T follicular helper cell (primary cell): ENCODE measurements at regions not wholly inside any gene's neighbourhood (a gene's known extent, or its start where the extent isn't known, plus 50 kb on each side); places are given as distances from the start of the nearest gene placed in this dataset.

Experiments used
- DNase-seq: peaks from one replicate; pipeline ENCODE4 v3.0.0-alpha.2; 2020; ENCODE audit warnings: low read depth

GRCh38 chr15:39083213-39083612 lies 497.7 kb upstream of the THBS1 start:
- DNase-seq = no peak

- DNase-seq = no peak
Measured at GRCh38 chr15:39084674-39085530, 496.0 kb upstream of the THBS1 start.

GRCh38 chr15:39086641-39087040 lies 494.2 kb upstream of the THBS1 start:
- DNase-seq = no peak

- no peak for DNase-seq
Measured at GRCh38 chr15:39088156-39088555, 492.7 kb upstream of the THBS1 start.

DNA sequence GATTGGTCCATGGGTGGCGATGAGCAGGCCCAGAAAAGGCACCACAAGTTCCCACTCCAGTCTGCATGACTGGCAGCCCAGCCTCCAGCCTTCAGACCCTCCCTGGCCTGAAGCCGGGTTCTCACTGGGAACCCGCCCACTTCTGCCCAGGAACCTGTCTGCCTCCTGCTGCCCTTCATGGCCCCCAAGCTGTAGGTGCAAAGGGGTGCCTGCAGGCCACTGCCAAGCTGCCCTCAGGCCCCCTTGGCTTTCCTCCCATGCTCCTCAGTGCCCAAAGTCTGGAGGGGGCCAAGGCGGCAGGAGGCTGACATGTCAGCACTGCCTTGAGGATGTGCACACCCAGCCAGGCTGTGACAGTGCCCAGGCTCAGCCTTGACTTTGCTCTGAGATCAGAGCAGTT lies 488.5 kb upstream of the THBS1 start:
- DNase-seq = no peak

DNA sequence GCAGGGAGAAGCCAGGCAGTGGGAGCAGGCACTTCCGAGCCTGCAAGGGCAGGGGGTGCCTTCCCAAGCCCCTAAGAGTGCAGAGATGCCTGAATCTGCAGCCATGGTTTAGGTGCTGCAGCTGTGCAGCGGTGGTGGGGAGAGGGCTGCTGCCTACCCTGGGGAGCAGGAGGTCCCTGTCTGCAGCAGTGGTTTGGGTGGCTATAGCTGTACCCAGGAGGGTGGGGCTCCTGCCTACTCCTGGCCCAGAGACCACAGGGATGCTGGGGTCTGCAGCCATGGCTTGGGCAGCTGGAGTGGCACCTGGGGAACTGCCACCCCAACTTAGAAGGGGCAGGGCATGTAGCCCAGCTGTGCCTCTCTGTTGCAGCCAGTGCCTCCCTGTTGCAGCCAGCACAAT lies 488.1 kb upstream of the THBS1 start:
- DNase-seq = no peak

DNA sequence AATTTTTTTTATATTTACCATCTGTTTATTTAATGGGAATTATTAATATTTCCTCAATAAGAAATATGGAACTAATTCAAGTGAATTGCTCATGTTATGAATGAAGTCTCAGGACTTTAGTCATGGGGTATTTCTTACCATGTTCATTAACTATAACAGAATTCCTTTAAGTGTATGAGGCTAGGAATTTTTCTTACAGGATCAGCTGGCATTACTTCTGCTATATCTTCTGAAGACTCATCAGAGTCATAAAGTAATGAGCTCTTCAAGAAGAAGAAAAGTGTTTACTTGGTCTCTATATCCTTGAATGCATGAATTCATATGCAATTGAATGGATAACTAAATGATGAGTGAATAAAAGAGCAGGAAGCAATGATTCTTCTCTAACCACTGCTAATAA lies 486.8 kb upstream of the THBS1 start:
- no peak for DNase-seq

GRCh38 chr15:39095218-39095879 lies 485.5 kb upstream of the THBS1 start:
- DNase-seq = no peak

- DNase-seq = no peak
Measured at GRCh38 chr15:39096608-39097205, 484.2 kb upstream of the THBS1 start.

DNA sequence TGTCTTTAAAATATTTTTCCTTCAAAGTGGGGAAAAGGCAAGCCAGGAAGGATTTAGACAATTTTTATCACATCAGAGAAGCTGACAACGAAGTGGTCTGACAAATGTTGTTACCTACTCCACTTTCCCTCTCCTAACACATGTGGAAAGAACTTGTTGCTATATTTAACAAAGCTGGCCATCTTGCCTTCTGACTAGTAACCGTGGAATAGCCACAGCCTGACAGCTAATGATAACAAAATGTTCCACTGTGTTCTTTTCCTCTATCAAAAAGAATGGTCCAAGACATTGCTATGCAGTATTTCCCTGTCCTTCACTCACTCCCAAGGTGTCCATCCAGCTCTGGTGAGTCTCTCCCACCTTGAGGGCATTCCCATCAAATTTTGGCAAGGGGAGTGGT lies 481.4 kb upstream of the THBS1 start:
- no peak for DNase-seq

DNA sequence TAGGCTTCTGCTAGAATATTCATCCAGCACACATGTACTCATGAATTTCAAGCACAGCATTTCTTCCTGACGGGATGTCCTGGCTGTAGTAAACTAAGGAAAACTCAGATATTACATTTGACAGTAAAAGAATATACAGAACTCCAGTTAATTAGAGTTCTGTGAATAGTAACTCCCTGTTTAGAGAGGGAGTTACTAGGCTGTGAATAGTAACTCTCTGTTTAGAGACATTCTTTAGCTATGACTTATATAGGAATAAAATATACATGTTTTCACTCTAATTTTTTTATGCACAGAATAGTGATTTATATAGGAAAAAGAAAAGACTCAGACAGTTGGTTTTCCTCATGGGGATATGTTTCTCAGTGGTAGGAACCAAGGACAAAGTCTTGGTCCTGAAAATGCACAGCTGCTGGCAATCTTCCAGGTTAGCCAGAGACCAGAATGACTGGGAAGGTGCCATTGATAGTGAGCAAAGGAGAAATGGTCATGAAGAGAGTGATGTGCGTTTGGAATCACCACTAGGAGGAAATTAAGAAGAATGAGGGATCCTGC lies 480.7 kb upstream of the THBS1 start:
- DNase-seq = no peak

- DNase-seq = no peak
Measured at GRCh38 chr15:39102431-39102830, 478.4 kb upstream of the THBS1 start.

DNA sequence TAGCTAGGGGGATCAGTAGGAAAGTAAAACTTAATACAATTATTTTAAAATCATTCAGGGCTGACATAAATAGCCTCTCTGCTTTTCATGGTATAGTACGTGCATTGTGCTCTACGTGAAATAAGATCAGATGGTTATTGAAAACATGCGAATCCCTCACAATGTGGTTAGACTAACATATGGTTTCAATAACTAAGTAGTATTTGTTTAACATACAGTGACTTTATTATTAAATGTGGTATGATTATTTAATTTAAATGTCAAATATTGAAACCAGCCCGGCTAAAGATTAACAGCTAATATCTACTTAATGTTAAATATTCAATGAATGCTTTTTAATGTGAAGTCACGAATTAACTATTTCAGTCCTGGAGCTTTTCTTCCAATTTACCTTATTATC lies 473.9 kb upstream of the THBS1 start:
- no peak for DNase-seq

- DNase-seq = no peak
Measured at GRCh38 chr15:39108021-39108420, 472.9 kb upstream of the THBS1 start.

GRCh38 chr15:39110336-39110735 lies 470.5 kb upstream of the THBS1 start:
- no peak for DNase-seq

DNA sequence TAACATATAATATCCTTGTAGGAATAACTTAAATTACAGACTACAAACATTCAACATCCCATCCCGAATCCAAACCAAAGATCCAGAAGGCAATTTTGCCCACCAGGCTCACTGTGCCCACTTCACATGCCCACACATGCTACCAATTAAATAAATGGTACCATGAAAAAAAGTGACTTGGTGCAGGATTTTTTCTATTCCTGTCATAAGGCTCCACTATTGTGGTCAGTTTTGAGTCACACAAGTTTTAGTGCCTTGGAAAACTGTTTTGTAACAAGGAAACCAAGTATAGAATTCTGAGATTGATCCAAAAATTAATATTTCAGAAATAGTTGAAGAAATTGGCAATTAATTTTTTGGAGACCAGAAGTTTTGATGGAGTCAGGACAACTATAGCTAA lies 470.1 kb upstream of the THBS1 start:
- DNase-seq = no peak

DNA sequence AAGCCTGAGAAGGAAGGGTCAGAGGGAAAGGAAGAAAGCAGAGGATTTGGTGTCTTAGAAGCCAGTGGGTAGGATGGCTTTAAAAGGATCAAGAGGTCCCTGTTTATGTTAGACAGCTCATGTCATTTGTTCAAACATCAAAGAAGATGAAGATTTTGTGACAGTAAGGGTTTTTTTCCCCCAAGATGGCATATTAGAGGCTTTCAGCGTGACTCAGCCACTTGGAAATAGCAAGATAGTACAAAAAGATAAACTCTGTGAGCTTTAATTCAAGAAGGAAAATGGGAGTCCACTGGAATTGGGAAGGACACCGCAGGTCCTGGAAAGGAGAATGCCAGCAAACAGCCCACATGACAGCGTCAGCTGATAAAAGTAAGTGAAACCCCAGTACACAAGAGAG lies 467.1 kb upstream of the THBS1 start:
- DNase-seq = no peak

GRCh38 chr15:39114690-39115378 lies 466.0 kb upstream of the THBS1 start:
- no peak for DNase-seq

GRCh38 chr15:39115379-39116057 lies 465.4 kb upstream of the THBS1 start:
- DNase-seq = no peak

GRCh38 chr15:39118510-39118909 lies 462.4 kb upstream of the THBS1 start:
- DNase-seq = no peak

DNA sequence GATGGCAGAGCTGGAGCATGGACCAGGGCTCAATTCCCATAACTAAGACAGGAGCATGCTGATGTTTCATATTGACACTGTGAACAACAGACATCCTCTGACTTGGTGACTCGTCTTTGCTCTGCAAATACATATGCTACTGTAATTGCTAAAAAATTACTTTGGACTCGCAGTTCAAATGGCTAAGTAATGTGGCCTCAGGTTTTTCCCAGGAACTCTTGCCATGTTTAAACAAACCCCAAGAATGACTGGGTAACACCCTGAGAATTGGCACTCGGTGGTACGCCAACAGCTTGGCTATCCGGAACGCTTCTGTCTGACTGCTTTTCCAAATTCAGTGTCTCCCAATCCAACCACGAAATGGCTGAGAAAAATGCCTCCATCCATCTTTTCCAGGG lies 456.7 kb upstream of the THBS1 start:
- no peak for DNase-seq
